ENCODE measurements at regions not wholly inside any gene's neighbourhood (a gene's known extent, or its start where the extent isn't known, plus 50 kb on each side); places are given as distances from the start of the nearest gene placed in this dataset.

GRCh38 chr7:156532016-156532602 lies 108.5 kb upstream of the RNF32 start:
- in situ Hi-C loops (cut with MboI; ENCODE audit: low sequenced_read_pairs, unreplicated experiment), result no loop called here
- DNase-seq (ENCODE audit: low spot score), result no peak
- no peak for TF ChIP-seq CTCF (IDR thresholded peaks at IDR 0.05; ENCODE audit: borderline replicate concordance, control extremely low read depth, extremely low read depth, insufficient read depth, missing control alignments)

GRCh38 chr7:156529956-156530355 lies 110.6 kb upstream of the RNF32 start:
- TF ChIP-seq CTCF (IDR thresholded peaks at IDR 0.05; ENCODE audit: borderline replicate concordance, control extremely low read depth, extremely low read depth, insufficient read depth, missing control alignments), result no peak
- DNase-seq (ENCODE audit: low spot score), result no peak
- in situ Hi-C loops (cut with MboI; ENCODE audit: low sequenced_read_pairs, unreplicated experiment), result no loop called here

GRCh38 chr7:156527458-156527890 lies 113.1 kb upstream of the RNF32 start:
- in situ Hi-C loops (cut with MboI; ENCODE audit: low sequenced_read_pairs, unreplicated experiment), result no loop called here
- DNase-seq (ENCODE audit: low spot score), result no peak
- no peak for TF ChIP-seq CTCF (IDR thresholded peaks at IDR 0.05; ENCODE audit: borderline replicate concordance, control extremely low read depth, extremely low read depth, insufficient read depth, missing control alignments)

- in situ Hi-C loops (cut with MboI; ENCODE audit: low sequenced_read_pairs, unreplicated experiment), result no loop called here
- no peak for TF ChIP-seq CTCF (IDR thresholded peaks at IDR 0.05; ENCODE audit: borderline replicate concordance, control extremely low read depth, extremely low read depth, insufficient read depth, missing control alignments)
- no peak for DNase-seq (ENCODE audit: low spot score)
Measured at GRCh38 chr7:156524818-156525597, 115.6 kb upstream of the RNF32 start.

GRCh38 chr7:156523447-156524048 lies 117.0 kb upstream of the RNF32 start:
- no peak for TF ChIP-seq CTCF (IDR thresholded peaks at IDR 0.05; ENCODE audit: borderline replicate concordance, control extremely low read depth, extremely low read depth, insufficient read depth, missing control alignments)
- DNase-seq (ENCODE audit: low spot score), result no peak
- in situ Hi-C loops (cut with MboI; ENCODE audit: low sequenced_read_pairs, unreplicated experiment), result no loop called here

GRCh38 chr7:156522801-156523200 lies 117.8 kb upstream of the RNF32 start:
- TF ChIP-seq CTCF (IDR thresholded peaks at IDR 0.05; ENCODE audit: borderline replicate concordance, control extremely low read depth, extremely low read depth, insufficient read depth, missing control alignments), result no peak
- in situ Hi-C loops (cut with MboI; ENCODE audit: low sequenced_read_pairs, unreplicated experiment), result no loop called here
- no peak for DNase-seq (ENCODE audit: low spot score)
